Smooth muscle cell (in vitro differentiated cells): ENCODE measurements at regions not wholly inside any gene's neighbourhood (a gene's known extent, or its start where the extent isn't known, plus 50 kb on each side); places are given as distances from the start of the nearest gene placed in this dataset.
"Not testable (repeated sequence)": the region's sequence is repeated elsewhere in the genome, so short reads cannot be mapped to it uniquely, and the experiment has no call there.

Source experiments
- DNase-seq: peaks from one replicate; lab custom pipeline; 2025; ENCODE audit not compliant: unreplicated experiment; lab: John Stamatoyannopoulos, UW
- H2AFZ ChIP-seq: fragments of 200-600 bp; sonication (generic); 2 replicates; pipeline ENCODE4 v1.6.0; 2016; ENCODE audit warnings: antibody characterized with exemption, low read depth, mild to moderate bottlenecking
- H3F3A ChIP-seq: fragments of 200-600 bp; sonication (generic); 2 replicates; pipeline ENCODE4 v1.6.0; 2017; ENCODE audit warnings: antibody characterized with exemption, low read depth
- H3K27ac ChIP-seq: fragments of 200-600 bp; sonication (generic); 2 replicates; pipeline ENCODE4 v1.5.1; 2016; ENCODE audit warnings: low read depth, mild to moderate bottlenecking
- H3K27me3 ChIP-seq: fragments of 200-600 bp; sonication (generic); 2 replicates; pipeline ENCODE4 v1.6.1; 2016; ENCODE audit warnings: low read depth, mild to moderate bottlenecking
- H3K36me3 ChIP-seq: fragments of 200-600 bp; sonication (generic); 2 replicates; pipeline ENCODE4 v1.5.1; 2016; ENCODE audit warnings: low read depth
- H3K4me1 ChIP-seq: fragments of 200-600 bp; sonication (generic); 2 replicates; pipeline ENCODE4 v1.5.1; 2016; ENCODE audit warnings: low read depth
- H3K4me2 ChIP-seq: fragments of 200-600 bp; sonication (generic); 2 replicates; pipeline ENCODE4 v1.6.0; 2016; ENCODE audit warnings: mild to moderate bottlenecking
- H3K4me3 ChIP-seq: fragments of 200-600 bp; sonication (generic); 2 replicates; pipeline ENCODE4 v1.5.1; 2016; ENCODE audit warnings: mild to moderate bottlenecking
- H3K79me2 ChIP-seq: fragments of 200-600 bp; sonication (generic); 2 replicates; pipeline ENCODE4 v1.6.0; 2016; ENCODE audit warnings: low read depth, mild to moderate bottlenecking
- H3K9ac ChIP-seq: fragments of 200-600 bp; sonication (generic); 2 replicates; pipeline ENCODE4 v1.6.0; 2016; ENCODE audit warnings: low read depth
- H3K9me3 ChIP-seq: fragments of 200-600 bp; sonication (generic); replicated peaks from 2 replicates; pipeline ENCODE4 v1.5.1; 2016; ENCODE audit warnings: low read depth
- H4K20me1 ChIP-seq: fragments of 200-600 bp; sonication (generic); 2 replicates; pipeline ENCODE4 v1.6.0; 2016; ENCODE audit warnings: low read depth
- CTCF ChIP-seq: fragments of 200-600 bp; sonication (generic); IDR thresholded peaks from 2 replicates; pipeline ENCODE4 v1.5.1; 2017; ENCODE audit warnings: borderline replicate concordance, mild to moderate bottlenecking, antibody characterized with exemption; ENCODE audit not compliant: insufficient read depth, poor library complexity, severe bottlenecking
- WGBS: methylation state at CpG from one replicate; pipeline ENCODE4 v1.1.7; 2016; ENCODE audit warnings: low lambda C conversion rate; 5-methylcytosine and 5-hydroxymethylcytosine counted together

GRCh38 chr13:76825430-76825829, 60.8 kb downstream of the KCTD12 start:
- peak overlapping the region; percentile 45 for H3K4me2 ChIP-seq
- no peak for TF ChIP-seq CTCF
- no peak overlapping the region for H3K27ac ChIP-seq
- H2AFZ ChIP-seq: peak overlapping the region; percentile 48
- no peaks in the 10 kb centered on the region for H3K79me2 ChIP-seq
- no peak overlapping the region for H3K9ac ChIP-seq
- no peaks in the 10 kb centered on the region for H3F3A ChIP-seq
- 60% methylated on average over 1 of the region's 1 CpG for WGBS
- H3K9me3 ChIP-seq: no peaks in the 10 kb centered on the region
- DNase-seq: no peak
- H4K20me1 ChIP-seq: no peaks in the 10 kb centered on the region
- no peaks in the 10 kb centered on the region for H3K27me3 ChIP-seq
- H3K4me1 ChIP-seq: no peaks in the 10 kb centered on the region
- no peaks in the 10 kb centered on the region for H3K36me3 ChIP-seq
- H3K4me3 ChIP-seq: no peak overlapping the region

- H4K20me1 ChIP-seq: no peaks in the 10 kb centered on the region
- H3K9ac ChIP-seq: no peak overlapping the region
- no peak overlapping the region for H3K4me3 ChIP-seq
- H3K36me3 ChIP-seq: no peaks in the 10 kb centered on the region
- no peak overlapping the region for H3K27ac ChIP-seq
- no peaks in the 10 kb centered on the region for H3F3A ChIP-seq
- no peaks in the 10 kb centered on the region for H3K27me3 ChIP-seq
- H3K4me1 ChIP-seq: no peaks in the 10 kb centered on the region
- H3K4me2 ChIP-seq: no peak overlapping the region
- no peak overlapping the region for H2AFZ ChIP-seq
- no peaks in the 10 kb centered on the region for H3K79me2 ChIP-seq
- TF ChIP-seq CTCF: no peak
- no peak for DNase-seq
- H3K9me3 ChIP-seq: no peaks in the 10 kb centered on the region
Observed at GRCh38 chr13:76823969-76824368, 62.2 kb downstream of the KCTD12 start.

GRCh38 chr13:76822698-76823267, 63.4 kb downstream of the KCTD12 start:
- DNase-seq: no peak
- no peak overlapping the region for H3K4me2 ChIP-seq
- WGBS: 90% methylated on average over 2 of the region's 2 CpGs

GRCh38 chr13:76821222-76821621, 65.0 kb downstream of the KCTD12 start:
- H3K9me3 ChIP-seq, H3K36me3 ChIP-seq, H3K4me2 ChIP-seq, H3K4me3 ChIP-seq, H3K27ac ChIP-seq, H4K20me1 ChIP-seq, H3K27me3 ChIP-seq, H3K9ac ChIP-seq, H3K79me2 ChIP-seq, H3F3A ChIP-seq, DNase-seq, H3K4me1 ChIP-seq, H2AFZ ChIP-seq: not testable (repeated sequence)
- WGBS: 85% methylated on average over 1 of the region's 1 CpG

More at GRCh38 chr13:76822698-76823267, 63.4 kb downstream of the KCTD12 start:
- H3K27me3 ChIP-seq: no peaks in the 10 kb centered on the region
- H3K4me1 ChIP-seq: no peaks in the 10 kb centered on the region
- H3K9me3 ChIP-seq: no peaks in the 10 kb centered on the region
- no peaks in the 10 kb centered on the region for H3K36me3 ChIP-seq
- H2AFZ ChIP-seq: no peak overlapping the region
- no peaks in the 10 kb centered on the region for H3K79me2 ChIP-seq
- no peak for TF ChIP-seq CTCF
- no peak overlapping the region for H3K9ac ChIP-seq
- no peaks in the 10 kb centered on the region for H3F3A ChIP-seq
- no peak overlapping the region for H3K27ac ChIP-seq
- no peaks in the 10 kb centered on the region for H4K20me1 ChIP-seq
- H3K4me3 ChIP-seq: no peak overlapping the region
